ENCODE measurements at regions not wholly inside any gene's neighbourhood (a gene's known extent, or its start where the extent isn't known, plus 50 kb on each side); places are given as distances from the start of the nearest gene placed in this dataset.

- TF ChIP-seq CTCF (IDR thresholded peaks at IDR 0.05; ENCODE audit: insufficient read depth, low read depth, low read length) = no peak
- TF ChIP-seq EZH2 (IDR thresholded peaks at IDR 0.05; ENCODE audit: insufficient read depth, low read length) = no peak
Measured at GRCh38 chr6:113057567-113058053, 710.5 kb downstream of the RFPL4B start.
